ENCODE measurements at regions not wholly inside any gene's neighbourhood (a gene's known extent, or its start where the extent isn't known, plus 50 kb on each side); places are given as distances from the start of the nearest gene placed in this dataset.
"Not testable (repeated sequence)": the region's sequence is repeated elsewhere in the genome, so short reads cannot be mapped to it uniquely, and the experiment has no call there.

- Mint-ChIP-seq H3K27ac (no peak overlapping the region), H3K9me3 (no peaks in the 10 kb centered on the region), H3K4me1 (no peaks in the 10 kb centered on the region), H3K36me3 (ENCODE audit: low read depth) (no peaks in the 10 kb centered on the region), H3K4me3 (no peak overlapping the region), H3K27me3 (no peaks in the 10 kb centered on the region)
- no peak for DNase-seq
- intact Hi-C loops (cut with micrococcal nuclease) = no loop called here
These were observed 341.2 kb upstream of the MGAT4C start for GRCh38 chr12:86597431-86597830.

GRCh38 chr12:86590296-86590695 is 334.1 kb upstream of the MGAT4C start:
- intact Hi-C loops (cut with micrococcal nuclease) = no loop called here
- no peaks in the 10 kb centered on the region for H3K27me3 Mint-ChIP-seq
- H3K4me1 Mint-ChIP-seq = no peaks in the 10 kb centered on the region
- no peaks in the 10 kb centered on the region for H3K36me3 Mint-ChIP-seq (ENCODE audit: low read depth)
- H3K4me3 Mint-ChIP-seq = no peak overlapping the region
- DNase-seq = no peak
- no peak overlapping the region for H3K27ac Mint-ChIP-seq
- no peaks in the 10 kb centered on the region for H3K9me3 Mint-ChIP-seq

GRCh38 chr12:86574143-86574542 is 318.0 kb upstream of the MGAT4C start:
- Mint-ChIP-seq H3K36me3 (ENCODE audit: low read depth) (no peaks in the 10 kb centered on the region), H3K4me1 (no peaks in the 10 kb centered on the region), H3K27me3 (no peaks in the 10 kb centered on the region), H3K27ac (no peak overlapping the region), H3K4me3 (no peak overlapping the region), H3K9me3 (no peaks in the 10 kb centered on the region)
- intact Hi-C loops (cut with micrococcal nuclease) = no loop called here
- DNase-seq = no peak

GRCh38 chr12:86572455-86572854 is 316.3 kb upstream of the MGAT4C start:
- no peaks in the 10 kb centered on the region for H3K4me1 Mint-ChIP-seq
- no peaks in the 10 kb centered on the region for H3K27me3 Mint-ChIP-seq
- no peak for DNase-seq
- no peaks in the 10 kb centered on the region for H3K9me3 Mint-ChIP-seq
- H3K27ac Mint-ChIP-seq = no peak overlapping the region
- no peaks in the 10 kb centered on the region for H3K36me3 Mint-ChIP-seq (ENCODE audit: low read depth)
- intact Hi-C loops (cut with micrococcal nuclease) = no loop called here
- no peak overlapping the region for H3K4me3 Mint-ChIP-seq

- H3K36me3 Mint-ChIP-seq (ENCODE audit: low read depth) = no peaks in the 10 kb centered on the region
- H3K27me3 Mint-ChIP-seq = no peaks in the 10 kb centered on the region
- H3K27ac Mint-ChIP-seq = no peak overlapping the region
- no peak for DNase-seq
- H3K4me1 Mint-ChIP-seq = no peaks in the 10 kb centered on the region
- peaks cover 3% of the 10 kb centered on the region for H3K9me3 Mint-ChIP-seq
- intact Hi-C loops (cut with micrococcal nuclease) = no loop called here
- no peak overlapping the region for H3K4me3 Mint-ChIP-seq
These were observed 308.8 kb upstream of the MGAT4C start for GRCh38 chr12:86565038-86565437.

GRCh38 chr12:86555491-86555890 is 299.3 kb upstream of the MGAT4C start:
- H3K27me3 Mint-ChIP-seq; H3K36me3 Mint-ChIP-seq (ENCODE audit: low read depth); H3K4me1 Mint-ChIP-seq; H3K4me3 Mint-ChIP-seq; DNase-seq; H3K9me3 Mint-ChIP-seq; H3K27ac Mint-ChIP-seq; intact Hi-C loops (cut with micrococcal nuclease): not testable (repeated sequence)

- no peak for DNase-seq
- Mint-ChIP-seq H3K36me3 (ENCODE audit: low read depth) (no peaks in the 10 kb centered on the region), H3K27me3 (no peaks in the 10 kb centered on the region), H3K27ac (no peak overlapping the region), H3K4me1 (no peaks in the 10 kb centered on the region), H3K9me3 (no peaks in the 10 kb centered on the region), H3K4me3 (no peak overlapping the region)
- intact Hi-C loops (cut with micrococcal nuclease) = no loop called here
These were observed 295.0 kb upstream of the MGAT4C start for GRCh38 chr12:86551146-86551571.

GRCh38 chr12:86550218-86551145 is 294.3 kb upstream of the MGAT4C start:
- H3K27ac Mint-ChIP-seq = no peak overlapping the region
- H3K4me3 Mint-ChIP-seq = no peak overlapping the region
- H3K36me3 Mint-ChIP-seq (ENCODE audit: low read depth) = no peaks in the 10 kb centered on the region
- H3K27me3 Mint-ChIP-seq = no peaks in the 10 kb centered on the region
- H3K9me3 Mint-ChIP-seq = no peaks in the 10 kb centered on the region
- intact Hi-C loops (cut with micrococcal nuclease) = no loop called here
- no peak for DNase-seq
- H3K4me1 Mint-ChIP-seq = no peaks in the 10 kb centered on the region

GRCh38 chr12:86543716-86544115 is 287.5 kb upstream of the MGAT4C start:
- Mint-ChIP-seq H3K27me3 (no peaks in the 10 kb centered on the region), H3K9me3 (no peaks in the 10 kb centered on the region), H3K36me3 (ENCODE audit: low read depth) (no peaks in the 10 kb centered on the region), H3K27ac (no peak overlapping the region), H3K4me1 (no peaks in the 10 kb centered on the region), H3K4me3 (no peak overlapping the region)
- DNase-seq = no peak
- intact Hi-C loops (cut with micrococcal nuclease) = no loop called here

GRCh38 chr12:86530996-86531655 is 274.9 kb upstream of the MGAT4C start:
- Mint-ChIP-seq H3K36me3 (ENCODE audit: low read depth) (no peaks in the 10 kb centered on the region), H3K27ac (no peak overlapping the region), H3K4me1 (no peaks in the 10 kb centered on the region), H3K9me3 (no peaks in the 10 kb centered on the region), H3K4me3 (no peak overlapping the region), H3K27me3 (no peaks in the 10 kb centered on the region)
- intact Hi-C loops (cut with micrococcal nuclease) = no loop called here
- DNase-seq = no peak

- no peaks in the 10 kb centered on the region for H3K4me1 Mint-ChIP-seq
- H3K27me3 Mint-ChIP-seq = no peaks in the 10 kb centered on the region
- H3K36me3 Mint-ChIP-seq (ENCODE audit: low read depth) = no peaks in the 10 kb centered on the region
- DNase-seq = no peak
- H3K4me3 Mint-ChIP-seq = no peak overlapping the region
- intact Hi-C loops (cut with micrococcal nuclease) = no loop called here
- no peak overlapping the region for H3K27ac Mint-ChIP-seq
- H3K9me3 Mint-ChIP-seq = peaks cover 16% of the 10 kb centered on the region
These were observed 269.9 kb upstream of the MGAT4C start for GRCh38 chr12:86526060-86526595.

GRCh38 chr12:86523844-86524243 is 267.7 kb upstream of the MGAT4C start:
- no peaks in the 10 kb centered on the region for H3K27me3 Mint-ChIP-seq
- DNase-seq = no peak
- H3K4me1 Mint-ChIP-seq = no peaks in the 10 kb centered on the region
- intact Hi-C loops (cut with micrococcal nuclease) = no loop called here
- no peak overlapping the region for H3K4me3 Mint-ChIP-seq
- peaks cover 16% of the 10 kb centered on the region for H3K9me3 Mint-ChIP-seq
- H3K36me3 Mint-ChIP-seq (ENCODE audit: low read depth) = no peaks in the 10 kb centered on the region
- no peak overlapping the region for H3K27ac Mint-ChIP-seq

GRCh38 chr12:86521870-86522269 is 265.7 kb upstream of the MGAT4C start:
- no peaks in the 10 kb centered on the region for H3K36me3 Mint-ChIP-seq (ENCODE audit: low read depth)
- H3K27me3 Mint-ChIP-seq = no peaks in the 10 kb centered on the region
- no peak overlapping the region for H3K27ac Mint-ChIP-seq
- DNase-seq = no peak
- H3K9me3 Mint-ChIP-seq = peaks cover 16% of the 10 kb centered on the region
- no peaks in the 10 kb centered on the region for H3K4me1 Mint-ChIP-seq
- intact Hi-C loops (cut with micrococcal nuclease) = no loop called here
- no peak overlapping the region for H3K4me3 Mint-ChIP-seq

- no peaks in the 10 kb centered on the region for H3K4me1 Mint-ChIP-seq
- no peaks in the 10 kb centered on the region for H3K27me3 Mint-ChIP-seq
These were observed 257.0 kb upstream of the MGAT4C start for GRCh38 chr12:86513226-86513625.

More at GRCh38 chr12:86513226-86513625, 257.0 kb upstream of the MGAT4C start:
- intact Hi-C loops (cut with micrococcal nuclease) = no loop called here
- H3K27ac Mint-ChIP-seq = no peak overlapping the region
- H3K36me3 Mint-ChIP-seq (ENCODE audit: low read depth) = no peaks in the 10 kb centered on the region
- no peak for DNase-seq
- peaks cover 8% of the 10 kb centered on the region for H3K9me3 Mint-ChIP-seq
- H3K4me3 Mint-ChIP-seq = no peak overlapping the region
